COR-L47 (cell line): ENCODE measurements at regions not wholly inside any gene's neighbourhood (a gene's known extent, or its start where the extent isn't known, plus 50 kb on each side); places are given as distances from the start of the nearest gene placed in this dataset.

ENCODE experiments used
- DNase-seq: peaks from one replicate; lab custom pipeline; 2025; lab: John Stamatoyannopoulos, UW

- no peak for DNase-seq
Observed at GRCh38 chr10:85145966-85146365, 817.6 kb downstream of the CCSER2 start.

GRCh38 chr10:85147346-85148250, 819.2 kb downstream of the CCSER2 start:
- DNase-seq: no peak

- DNase-seq: no peak
Observed at GRCh38 chr10:85148693-85149640, 820.6 kb downstream of the CCSER2 start.

GRCh38 chr10:85149766-85150165, 821.4 kb downstream of the CCSER2 start:
- DNase-seq: no peak

GRCh38 chr10:85151506-85151905, 823.1 kb downstream of the CCSER2 start:
- no peak for DNase-seq

GRCh38 chr10:85152496-85152895, 824.1 kb downstream of the CCSER2 start:
- no peak for DNase-seq

- DNase-seq: no peak
Observed at GRCh38 chr10:85152911-85153310, 824.5 kb downstream of the CCSER2 start.

GRCh38 chr10:85157206-85157605, 828.8 kb downstream of the CCSER2 start:
- DNase-seq: no peak

GRCh38 chr10:85168243-85168642, 839.9 kb downstream of the CCSER2 start:
- DNase-seq: no peak

- DNase-seq: no peak
Observed at GRCh38 chr10:85170026-85170425, 841.6 kb downstream of the CCSER2 start.

GRCh38 chr10:85175635-85176034, 847.2 kb downstream of the CCSER2 start:
- DNase-seq: no peak

- no peak for DNase-seq
Observed at GRCh38 chr10:85177767-85178166, 849.4 kb downstream of the CCSER2 start.

GRCh38 chr10:85187047-85187446, 858.7 kb downstream of the CCSER2 start:
- DNase-seq: no peak

- no peak for DNase-seq
Observed at GRCh38 chr10:85188770-85189484, 860.5 kb downstream of the CCSER2 start.

GRCh38 chr10:85193796-85194195, 865.4 kb downstream of the CCSER2 start:
- DNase-seq: no peak

GRCh38 chr10:85194706-85195105, 866.3 kb downstream of the CCSER2 start:
- no peak for DNase-seq

- no peak for DNase-seq
Observed at GRCh38 chr10:85195596-85195995, 867.2 kb downstream of the CCSER2 start.

- no peak for DNase-seq
Observed at GRCh38 chr10:85204814-85205213, 876.4 kb downstream of the CCSER2 start.

GRCh38 chr10:85212526-85212925, 884.1 kb downstream of the CCSER2 start:
- no peak for DNase-seq

GRCh38 chr10:85213493-85213892, 885.1 kb downstream of the CCSER2 start:
- no peak for DNase-seq

GRCh38 chr10:85222300-85222699, 893.9 kb downstream of the CCSER2 start:
- DNase-seq: no peak

GRCh38 chr10:85224366-85224940, 896.1 kb downstream of the CCSER2 start:
- no peak for DNase-seq
